NCI-H187 (cell line): ENCODE measurements at regions not wholly inside any gene's neighbourhood (a gene's known extent, or its start where the extent isn't known, plus 50 kb on each side); places are given as distances from the start of the nearest gene placed in this dataset.
"Not testable (repeated sequence)": the region's sequence is repeated elsewhere in the genome, so short reads cannot be mapped to it uniquely, and the experiment has no call there.

Source experiments
- DNase-seq, 2 experiments: peaks; one replicate each; lab custom pipeline; 2025; lab: John Stamatoyannopoulos, UW

DNA sequence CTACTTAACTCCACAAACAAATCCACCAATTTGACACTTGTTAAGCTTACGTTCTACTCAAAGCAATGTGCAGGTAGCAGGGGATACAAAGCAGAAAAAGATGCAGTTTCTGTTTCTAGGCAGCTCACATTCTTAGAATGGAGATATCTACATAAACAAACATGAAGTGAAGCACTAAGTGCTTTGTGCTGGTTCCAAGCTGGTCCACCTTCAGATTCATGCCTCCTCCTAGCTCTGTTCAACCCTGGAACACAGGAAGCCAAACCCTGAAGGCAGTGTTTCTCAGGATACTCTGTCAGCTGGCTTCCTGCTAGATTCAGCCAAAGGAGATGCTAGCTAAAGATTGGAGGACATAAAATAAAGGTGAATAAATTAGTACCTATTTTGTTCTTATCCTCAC lies 55.3 kb upstream of the NOL4 start:
- DNase-seq = no peak

DNA sequence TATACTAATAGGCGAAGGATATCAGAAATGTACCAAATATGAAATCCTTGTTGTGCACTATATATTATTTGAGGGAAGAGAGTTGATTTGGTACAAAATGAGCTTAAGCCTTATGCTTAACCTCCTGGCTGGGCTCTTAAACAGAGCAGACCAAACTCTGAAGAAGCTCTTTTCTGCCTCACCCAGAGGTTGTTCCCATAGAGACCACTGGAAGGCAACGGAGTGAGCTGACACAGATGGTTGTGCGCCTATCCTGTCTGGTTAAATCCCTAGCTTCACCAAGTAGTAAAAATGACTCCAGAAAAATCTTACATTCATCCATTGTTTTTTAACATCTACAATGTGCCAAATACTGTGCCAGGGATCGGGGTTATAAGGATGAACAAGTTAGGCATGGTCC lies 55.9 kb upstream of the NOL4 start:
- DNase-seq = no peak

DNA sequence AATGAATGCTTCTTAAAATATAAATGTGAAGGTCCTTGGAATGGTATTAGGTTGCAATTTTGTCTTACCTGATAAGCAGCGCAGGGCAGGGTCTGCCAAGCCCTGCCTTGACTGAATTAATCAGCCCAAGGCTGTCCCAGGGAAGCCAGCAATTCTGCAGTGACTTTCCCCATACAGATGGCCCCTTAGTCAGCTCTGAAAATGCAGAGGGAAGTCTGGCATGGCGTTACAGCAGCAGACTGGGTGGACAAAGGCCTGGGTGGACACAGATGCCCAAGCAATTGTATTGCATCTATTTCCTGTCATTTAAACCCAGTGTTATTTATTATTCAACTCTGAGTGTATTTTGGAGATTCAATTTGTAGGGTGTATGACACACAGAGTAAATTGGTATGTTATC lies 56.6 kb upstream of the NOL4 start:
- DNase-seq = no peak

DNA sequence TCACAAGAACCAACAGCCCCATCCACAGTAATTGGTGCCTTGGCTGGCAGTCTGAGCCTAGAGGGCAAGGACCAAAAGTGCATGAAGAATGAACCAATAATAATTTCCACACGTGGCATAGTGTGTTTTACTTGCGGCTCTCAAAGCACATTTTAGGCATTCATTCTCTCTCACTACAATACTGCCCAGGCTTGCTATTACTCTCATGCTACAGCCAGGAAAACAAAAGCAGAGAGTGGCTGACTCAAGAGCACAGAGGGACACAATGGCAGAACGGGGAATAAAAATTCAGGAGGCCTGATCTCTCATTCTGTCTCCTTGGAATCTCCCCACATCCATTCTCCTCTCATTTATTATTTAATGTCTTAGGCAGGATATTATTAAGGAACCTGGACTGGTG lies 57.0 kb upstream of the NOL4 start:
- no peak for DNase-seq

DNA sequence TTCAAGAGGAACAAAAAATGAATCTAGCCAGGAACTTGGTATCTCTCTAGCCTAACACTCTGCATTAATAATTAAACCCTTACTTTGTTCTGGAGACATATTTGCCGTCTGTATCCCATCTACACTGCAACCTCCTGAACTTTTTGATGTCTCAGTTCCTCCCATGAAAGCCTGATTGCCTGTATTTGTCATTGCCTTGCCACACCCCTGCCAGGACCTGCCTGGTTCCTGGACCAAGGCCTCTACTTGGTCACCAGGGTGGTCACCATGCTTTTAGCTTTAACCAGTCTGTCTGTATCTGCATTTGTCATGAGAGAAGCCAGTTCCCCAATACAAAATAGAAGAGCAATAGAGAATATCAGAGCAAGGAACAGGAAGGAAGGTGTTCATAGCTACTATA lies 58.8 kb upstream of the NOL4 start:
- DNase-seq = no peak

DNA sequence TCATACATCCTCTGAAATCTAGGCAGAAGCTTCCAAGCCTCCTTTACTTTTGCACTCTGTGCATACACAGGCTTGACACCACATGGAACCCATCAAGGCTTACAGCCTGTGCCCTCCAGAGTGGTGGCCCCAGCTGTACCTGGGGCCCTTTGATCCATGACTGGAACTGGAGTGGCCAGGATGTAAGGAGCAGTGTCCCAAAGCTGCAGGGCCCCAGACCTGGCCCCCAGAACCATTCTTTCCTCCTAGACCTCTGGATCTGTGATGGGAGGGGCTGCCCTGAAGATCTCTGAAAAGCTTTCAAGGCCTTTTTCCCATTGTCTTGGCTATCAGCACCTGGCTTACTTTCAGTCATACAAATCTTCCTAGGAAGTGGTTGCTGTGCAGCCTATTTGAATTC lies 63.1 kb upstream of the NOL4 start:
- DNase-seq = no peak

DNA sequence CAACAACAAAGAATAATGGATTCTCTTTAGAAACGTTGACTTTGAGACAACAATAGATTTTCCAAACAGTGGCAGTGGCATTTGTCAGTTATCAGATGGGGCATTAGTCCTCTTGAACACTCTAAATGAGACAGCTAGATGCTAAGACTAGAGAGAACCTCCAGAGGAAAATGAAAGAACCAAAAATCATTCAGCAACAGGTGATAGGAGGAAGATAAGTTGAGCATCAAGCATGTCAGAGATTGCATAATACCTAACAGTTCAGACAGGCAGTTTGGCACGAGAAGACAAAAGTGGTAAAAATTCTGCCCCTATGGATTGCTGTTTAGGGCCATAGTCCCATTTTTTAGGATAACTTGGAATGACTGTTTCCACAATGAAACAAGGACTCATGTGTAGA lies 67.9 kb upstream of the NOL4 start:
- no peak for DNase-seq

DNA sequence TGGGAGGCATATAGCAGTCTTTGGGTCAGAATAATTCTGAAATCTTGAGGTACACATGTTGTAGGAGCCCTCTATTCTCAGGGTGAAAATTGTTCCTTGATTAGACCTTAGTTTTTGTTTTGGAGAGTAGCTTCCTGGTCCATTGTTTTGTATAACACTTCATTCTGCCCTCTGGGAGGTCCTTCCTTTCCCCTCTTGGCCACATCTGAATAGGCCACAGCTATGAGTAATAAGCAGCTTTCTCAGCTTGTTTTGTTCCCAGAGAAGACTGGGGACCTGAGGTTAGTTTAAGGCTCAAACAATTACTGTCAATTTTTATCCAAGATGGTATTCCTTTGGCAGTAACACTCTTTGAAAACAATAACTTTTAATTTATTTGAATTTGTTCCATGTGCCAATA lies 72.6 kb upstream of the NOL4 start:
- no peak for DNase-seq

DNA sequence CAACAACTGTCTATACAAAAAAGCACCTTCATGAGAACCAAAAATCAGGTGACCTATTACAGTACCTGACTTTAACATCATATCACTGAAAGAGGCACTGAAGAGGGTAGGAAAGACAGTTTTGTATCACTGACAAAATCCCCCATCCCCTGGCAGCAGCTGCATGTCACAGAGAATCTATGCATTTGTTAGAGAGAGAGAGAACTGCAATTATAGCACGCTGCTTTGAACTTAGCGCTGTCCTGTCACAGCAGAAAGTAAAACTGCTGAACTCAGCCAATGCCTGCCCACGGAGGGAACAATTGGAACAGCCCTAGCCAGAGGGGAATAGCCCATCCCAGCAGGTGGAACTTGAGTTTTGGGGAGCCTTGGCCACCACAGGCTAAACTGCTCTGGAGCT lies 75.1 kb upstream of the NOL4 start:
- no peak for DNase-seq

DNA sequence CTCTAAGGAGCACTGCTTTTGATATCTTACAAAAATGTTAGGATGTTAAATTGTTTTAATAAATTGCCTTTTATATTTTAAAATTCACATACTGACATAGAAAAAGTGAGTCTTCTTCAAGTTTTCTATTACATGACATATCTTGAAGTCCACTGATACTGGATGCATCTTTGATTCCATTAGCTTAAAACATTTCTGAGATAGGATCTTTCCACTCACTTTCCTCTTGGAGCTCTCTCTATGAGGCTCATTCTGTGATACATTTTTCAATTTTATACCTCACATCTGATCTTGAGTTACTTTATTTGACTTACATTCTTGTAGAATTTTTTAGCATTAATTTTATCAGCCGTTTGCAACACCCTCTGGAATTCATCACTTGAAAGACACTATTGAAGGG lies 86.8 kb upstream of the NOL4 start:
- DNase-seq = no peak

DNA sequence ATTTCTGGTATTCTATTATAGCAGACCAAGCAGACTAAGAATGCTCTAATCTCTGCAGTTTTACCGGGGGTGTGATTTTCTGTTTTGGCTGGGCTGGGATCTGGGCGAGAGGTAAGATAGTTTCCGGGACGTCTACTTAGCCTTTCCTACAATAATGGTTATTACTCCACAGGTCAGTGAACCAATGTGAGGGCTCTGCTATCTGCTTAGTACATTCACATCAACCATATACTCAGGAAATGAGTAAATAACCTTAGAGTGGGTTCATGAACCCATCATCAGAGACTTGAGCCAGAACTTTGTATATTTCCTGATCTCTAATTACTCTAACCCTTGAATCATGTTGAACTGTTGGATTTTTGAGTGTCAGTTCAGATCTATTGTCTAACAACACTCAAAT lies 90.1 kb upstream of the NOL4 start:
- DNase-seq = no peak

DNA sequence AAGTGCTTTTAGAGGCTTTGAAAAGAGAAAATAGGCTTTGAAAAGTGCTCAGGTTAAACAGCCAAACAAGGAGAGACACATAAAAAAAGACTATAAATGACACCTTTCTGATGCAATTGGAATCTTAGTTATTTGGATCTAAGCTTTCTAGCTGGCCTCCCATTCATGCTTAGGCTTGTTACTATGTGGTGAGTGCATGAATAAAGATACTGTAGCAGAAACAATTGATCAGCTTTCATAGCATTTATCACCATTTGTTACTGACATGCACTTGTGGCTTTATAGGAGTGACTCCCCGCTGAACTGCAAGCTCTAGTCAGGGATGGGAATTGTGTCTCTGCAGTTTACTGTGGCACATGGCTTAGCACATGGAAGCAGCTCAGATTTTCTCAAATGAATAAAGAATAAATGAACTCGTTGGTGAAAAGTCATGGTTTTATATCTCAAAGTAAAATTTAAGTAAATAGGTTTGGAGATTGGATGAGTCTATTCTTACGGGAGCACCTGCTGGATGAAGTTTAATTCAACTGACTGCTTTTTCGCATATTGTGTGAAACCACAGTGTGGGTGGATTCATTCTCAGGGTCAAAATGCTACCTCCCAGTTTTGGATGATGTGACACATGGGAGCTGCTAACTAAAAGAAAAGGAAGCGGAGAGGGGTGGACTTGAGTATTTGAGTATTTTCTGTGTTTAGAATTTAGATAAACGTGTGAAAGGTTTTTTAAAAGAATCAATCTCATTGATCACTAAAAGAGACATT lies 91.1 kb upstream of the NOL4 start:
- peak; percentile 45 to 55 for DNase-seq

DNA sequence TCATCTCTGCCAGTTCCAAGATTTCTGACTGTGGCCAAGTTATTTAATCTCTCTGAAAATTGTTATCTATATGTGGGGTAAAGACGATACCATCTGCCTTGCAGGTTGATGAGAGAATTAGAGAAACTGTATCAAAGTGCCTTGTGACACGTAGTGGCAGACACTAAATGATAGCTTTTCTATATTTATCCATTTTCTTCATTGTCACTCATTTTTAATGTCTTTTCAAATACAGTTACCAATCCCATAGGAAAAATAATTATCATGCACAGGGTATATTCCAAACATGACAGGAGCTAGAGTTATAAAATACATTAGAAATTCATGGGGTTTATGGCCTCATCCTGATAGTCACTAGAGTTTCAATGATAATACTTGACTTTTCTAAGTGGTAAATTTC lies 95.6 kb upstream of the NOL4 start:
- DNase-seq = no peak

DNA sequence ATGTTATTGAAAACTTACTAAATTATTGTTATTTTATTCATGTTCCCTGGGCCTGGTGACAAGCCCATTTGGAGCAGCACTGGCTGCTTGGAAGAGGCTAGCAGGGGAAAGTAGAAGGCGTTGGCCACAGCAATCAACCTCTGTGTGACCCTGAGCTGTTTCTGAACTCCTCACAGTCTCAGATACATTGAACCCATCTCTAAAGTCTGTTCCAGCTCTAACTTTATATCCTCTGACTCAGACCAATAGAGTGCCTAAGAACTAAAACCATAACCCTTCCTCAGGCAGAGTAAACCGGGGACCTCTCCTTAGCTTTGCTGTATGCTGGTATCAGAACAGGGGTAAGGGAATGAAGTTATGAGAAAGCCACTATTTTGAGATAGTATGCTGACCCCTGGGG lies 96.4 kb upstream of the NOL4 start:
- no peak for DNase-seq

DNA sequence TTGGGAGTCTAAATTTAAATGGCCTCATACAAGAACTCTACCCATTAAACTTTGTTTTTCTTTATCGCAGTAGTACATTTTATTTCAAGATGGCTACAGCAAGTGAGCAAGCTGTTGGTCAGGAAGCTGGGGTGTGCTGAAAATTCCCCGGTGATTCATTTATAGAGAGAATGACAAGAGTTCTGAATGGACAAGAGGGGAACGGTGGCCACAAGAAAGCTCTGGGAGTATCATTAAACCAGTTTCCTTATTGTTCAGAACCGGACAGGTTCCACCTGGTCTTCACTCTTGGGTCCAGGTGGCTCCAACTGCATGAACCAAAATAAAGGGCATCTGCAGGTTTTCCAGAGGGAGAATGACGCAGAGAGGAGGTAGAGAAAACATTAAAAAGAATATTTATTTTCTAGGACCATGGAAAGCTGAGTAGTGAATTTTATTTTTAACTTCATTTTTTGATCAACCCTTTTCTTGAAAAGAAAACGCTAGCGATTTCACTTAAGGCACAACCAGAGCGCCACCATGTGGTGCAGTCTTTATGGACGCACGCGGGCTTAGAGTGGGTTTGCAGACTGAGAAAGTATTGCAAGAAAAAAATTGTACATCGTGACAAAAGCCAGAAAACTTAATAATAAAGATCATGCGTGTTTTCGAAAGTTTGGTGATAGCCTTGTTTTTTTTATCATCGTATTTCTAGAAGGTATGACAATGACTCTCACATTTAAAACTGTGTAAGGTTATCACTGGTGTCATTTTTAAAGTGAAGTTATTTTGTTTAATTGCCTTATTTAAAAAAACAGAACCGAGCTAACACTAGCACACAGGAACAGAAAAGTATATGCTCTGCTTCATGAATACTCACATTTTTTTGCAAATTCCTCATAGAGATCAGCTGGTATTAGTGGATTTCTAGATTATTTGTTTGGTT lies 97.9 kb upstream of the NOL4 start:
- DNase-seq = peak; percentile 15 to 34

DNA sequence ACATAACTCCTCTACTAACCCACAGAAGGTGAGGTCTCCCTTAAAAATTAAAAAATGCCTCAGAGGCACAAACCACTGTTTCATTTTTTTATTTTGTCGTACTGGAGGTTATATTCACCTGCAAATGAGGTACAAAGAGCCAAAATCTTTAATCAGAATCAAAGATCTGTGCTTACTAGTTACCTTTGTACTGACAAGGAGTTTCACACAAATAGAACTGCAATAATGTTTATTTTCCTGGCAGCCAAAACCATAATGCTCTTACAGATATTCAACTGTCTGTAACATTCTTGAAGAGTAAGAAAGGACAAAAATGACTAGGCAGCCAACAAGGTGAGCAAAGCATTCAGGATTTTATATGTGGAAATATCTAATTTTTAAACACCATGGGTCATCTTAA lies 105.1 kb upstream of the NOL4 start:
- DNase-seq = no peak

DNA sequence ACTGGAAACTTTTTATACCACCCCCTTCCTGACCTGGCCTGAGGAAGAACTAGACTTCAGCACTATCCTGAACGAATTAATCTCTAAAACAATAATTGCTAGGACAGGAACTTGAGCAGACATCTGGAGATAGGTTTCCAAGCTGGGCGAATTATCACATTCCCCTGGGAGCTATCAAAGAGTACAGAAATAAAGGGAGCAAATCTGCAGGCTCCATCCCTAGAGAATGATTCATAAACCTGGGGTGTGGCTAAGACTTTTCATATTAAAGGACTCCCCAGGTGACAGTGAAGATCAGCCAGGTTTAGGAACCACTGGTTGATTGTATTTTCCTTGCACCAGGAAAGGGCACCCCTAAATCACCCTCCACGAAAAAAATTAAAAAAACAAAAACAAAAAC lies 105.6 kb upstream of the NOL4 start:
- no peak for DNase-seq

DNA sequence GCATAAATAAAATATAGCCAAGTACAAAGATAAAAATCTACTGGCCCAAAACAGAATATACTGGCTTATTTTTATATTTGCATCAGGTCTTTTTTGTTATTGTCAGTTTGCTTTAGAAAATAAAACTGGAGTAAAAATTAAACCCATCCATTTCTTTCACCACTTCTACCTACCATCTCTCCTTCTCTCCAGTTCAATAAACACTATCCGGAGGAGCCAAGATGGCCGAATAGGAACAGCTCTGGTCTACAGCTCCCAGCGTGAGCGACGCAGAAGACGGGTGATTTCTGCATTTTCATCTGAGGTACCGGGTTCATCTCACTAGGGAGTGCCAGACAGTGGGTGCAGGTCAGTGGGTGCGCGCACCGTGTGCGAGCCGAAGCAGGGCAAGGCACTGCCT lies 106.2 kb upstream of the NOL4 start:
- not testable (repeated sequence) for DNase-seq

DNA sequence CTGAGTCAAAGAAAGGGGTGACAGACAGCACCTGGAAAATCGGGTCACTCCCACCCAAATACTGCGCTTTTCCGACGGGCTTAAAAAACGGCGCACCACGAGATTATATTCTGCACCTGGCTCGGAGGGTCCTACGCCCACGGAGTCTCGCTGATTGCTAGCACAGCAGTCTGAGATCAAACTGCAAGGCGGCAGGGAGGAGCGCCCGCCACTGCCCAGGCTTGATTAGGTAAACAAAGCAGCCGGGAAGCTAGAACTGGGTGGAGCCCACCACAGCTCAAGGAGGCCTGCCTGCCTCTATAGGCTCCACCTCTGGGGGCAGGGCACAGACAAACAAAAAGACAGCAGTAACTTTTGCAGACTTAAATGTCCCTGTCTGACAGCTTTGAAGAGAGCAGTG lies 106.6 kb upstream of the NOL4 start:
- not testable (repeated sequence) for DNase-seq

DNA sequence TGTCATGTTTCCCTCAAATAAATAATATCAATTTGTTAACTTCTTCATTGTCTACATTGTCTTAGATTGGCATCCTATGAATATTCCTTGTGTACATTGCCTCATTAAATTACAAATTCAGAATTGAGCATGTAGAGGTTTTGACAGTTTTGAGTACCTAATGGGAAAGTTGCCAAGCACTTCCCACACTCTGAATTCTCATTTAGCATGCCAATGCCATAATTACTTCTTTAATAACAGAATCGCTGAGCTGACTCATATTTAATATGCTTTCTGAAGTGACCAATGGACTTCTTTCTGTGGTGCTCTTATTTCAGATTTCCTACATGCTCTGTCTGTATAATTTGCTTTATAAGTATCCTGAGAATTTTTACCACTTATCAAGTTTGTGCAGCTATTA lies 114.4 kb upstream of the NOL4 start:
- no peak for DNase-seq

DNA sequence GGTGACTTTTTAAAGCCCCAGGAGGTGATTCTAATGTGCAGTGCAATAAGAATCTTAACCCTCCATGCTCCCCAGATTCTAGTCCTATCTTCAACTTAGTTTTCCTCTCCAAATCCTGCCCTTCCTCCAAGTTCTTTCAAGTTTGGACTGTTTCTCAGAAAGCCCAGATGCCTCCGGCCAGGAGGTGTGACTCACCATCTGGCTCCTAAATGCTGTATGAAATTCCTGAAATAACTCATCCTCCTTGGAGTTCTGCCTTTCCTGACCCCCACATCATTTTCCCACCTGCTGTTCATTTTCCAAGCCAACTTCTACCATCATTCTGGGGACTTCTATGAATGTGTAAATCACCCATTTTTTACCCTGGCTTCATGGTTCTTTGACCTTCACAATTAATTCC lies 118.2 kb upstream of the NOL4 start:
- no peak for DNase-seq

DNA sequence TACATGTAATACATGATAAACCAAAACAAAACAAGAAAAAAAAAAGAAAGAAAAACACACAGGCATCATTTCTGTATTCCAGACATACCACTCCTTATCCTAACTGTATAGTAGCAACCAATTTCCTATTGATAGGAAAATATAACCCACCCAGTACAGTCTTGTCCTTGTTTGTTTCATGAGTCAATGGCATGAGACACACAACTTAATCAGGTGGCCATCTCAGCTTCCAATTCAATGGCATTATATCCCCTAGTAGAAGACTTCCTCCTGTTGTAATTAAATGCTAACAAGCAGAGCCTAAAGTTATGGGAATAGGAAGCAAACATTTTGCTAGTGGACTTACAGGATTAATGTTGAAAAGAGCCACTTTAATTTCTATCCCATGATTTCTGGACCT lies 121.0 kb upstream of the NOL4 start:
- no peak for DNase-seq

DNA sequence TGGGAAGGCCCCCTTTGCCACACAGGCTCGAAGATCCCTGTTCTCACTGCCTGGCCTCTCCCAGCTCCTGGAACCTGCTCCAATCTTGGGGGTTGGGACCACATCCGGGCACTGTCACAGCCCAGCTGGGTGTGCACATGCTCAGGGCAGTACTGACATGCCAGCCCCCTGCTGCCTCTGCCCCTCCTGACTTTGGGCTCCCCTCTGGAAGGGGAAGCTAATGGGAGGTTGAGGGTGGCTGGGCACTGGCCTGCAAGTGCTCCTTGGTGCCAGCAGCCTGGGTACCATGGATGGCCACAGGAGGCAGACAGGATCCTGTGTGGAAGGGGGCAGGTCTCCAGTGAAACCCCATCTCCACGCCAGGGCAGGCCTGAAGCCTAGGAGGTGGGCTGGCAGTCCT lies 126.1 kb upstream of the NOL4 start:
- DNase-seq = no peak
